ENCODE measurements at regions not wholly inside any gene's neighbourhood (a gene's known extent, or its start where the extent isn't known, plus 50 kb on each side); places are given as distances from the start of the nearest gene placed in this dataset.

- TF ChIP-seq CTCF (IDR thresholded peaks at IDR 0.05 in 2 of 3, conservative IDR thresholded peaks at IDR 0.05 in 1 of 3; ENCODE audit: borderline replicate concordance in 1 of 3, insufficient read depth in 1 of 3, low read depth in 2 of 3, low read length in 2 of 3) (no peak), SIN3A (IDR thresholded peaks at IDR 0.05; ENCODE audit: low read depth) (no peak), JUND (IDR thresholded peaks at IDR 0.05) (no peak)
Observed at GRCh38 chr20:52892023-52892422, 80.1 kb upstream of the TSHZ2 start.

Measured in HCT116 (cell line).